Upper lobe of left lung (tissue), 4 donors: ENCODE measurements at regions not wholly inside any gene's neighbourhood (a gene's known extent, or its start where the extent isn't known, plus 50 kb on each side); places are given as distances from the start of the nearest gene placed in this dataset.

Experiments
- EP300 ChIP-seq, 4 donors: sonication (generic); formaldehyde crosslinking; IDR thresholded peaks; one replicate each; pipeline ENCODE4 v1.5.1; 2017; ENCODE audit warnings: antibody characterized with exemption in 4 of 4, control low read depth in 2 of 4
- POLR2A ChIP-seq, 4 donors: fragments of 450-650 bp; IDR thresholded peaks; one replicate each; pipeline ENCODE4 v1.5.1; 2016 to 2017; ENCODE audit warnings: antibody characterized with exemption in 4 of 4, mild to moderate bottlenecking in 2 of 4
- POLR2AphosphoS5 ChIP-seq, 2 donors: sonication (generic); formaldehyde crosslinking; IDR thresholded peaks; one replicate each; pipeline ENCODE4 v1.5.1; 2017; ENCODE audit warnings: antibody characterized with exemption in 2 of 2
- TF ChIP-seq, protein P1 (sequence below), 6 experiments: fragments of 450-650 bp in 4 of 6; fragments of 200-600 bp in 2 of 6; sonication (generic) in 2 of 6; IDR thresholded peaks; one replicate each; pipeline ENCODE4 v1.5.1; 2016 to 2019; ENCODE audit warnings: antibody characterized with exemption in 6 of 6

GRCh38 chr2:41149054-41149453, 697.2 kb upstream of the SLC8A1 start:
- TF ChIP-seq EP300 (IDR thresholded peaks at IDR 0.05): no peak
- no peak for TF ChIP-seq POLR2A (IDR thresholded peaks at IDR 0.05)
- TF ChIP-seq, protein P1, sequence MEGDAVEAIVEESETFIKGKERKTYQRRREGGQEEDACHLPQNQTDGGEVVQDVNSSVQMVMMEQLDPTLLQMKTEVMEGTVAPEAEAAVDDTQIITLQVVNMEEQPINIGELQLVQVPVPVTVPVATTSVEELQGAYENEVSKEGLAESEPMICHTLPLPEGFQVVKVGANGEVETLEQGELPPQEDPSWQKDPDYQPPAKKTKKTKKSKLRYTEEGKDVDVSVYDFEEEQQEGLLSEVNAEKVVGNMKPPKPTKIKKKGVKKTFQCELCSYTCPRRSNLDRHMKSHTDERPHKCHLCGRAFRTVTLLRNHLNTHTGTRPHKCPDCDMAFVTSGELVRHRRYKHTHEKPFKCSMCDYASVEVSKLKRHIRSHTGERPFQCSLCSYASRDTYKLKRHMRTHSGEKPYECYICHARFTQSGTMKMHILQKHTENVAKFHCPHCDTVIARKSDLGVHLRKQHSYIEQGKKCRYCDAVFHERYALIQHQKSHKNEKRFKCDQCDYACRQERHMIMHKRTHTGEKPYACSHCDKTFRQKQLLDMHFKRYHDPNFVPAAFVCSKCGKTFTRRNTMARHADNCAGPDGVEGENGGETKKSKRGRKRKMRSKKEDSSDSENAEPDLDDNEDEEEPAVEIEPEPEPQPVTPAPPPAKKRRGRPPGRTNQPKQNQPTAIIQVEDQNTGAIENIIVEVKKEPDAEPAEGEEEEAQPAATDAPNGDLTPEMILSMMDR (IDR thresholded peaks at IDR 0.05): no peak
- TF ChIP-seq POLR2AphosphoS5 (IDR thresholded peaks at IDR 0.05): no peak
